Transverse colon (tissue), 4 donors: ENCODE measurements at regions not wholly inside any gene's neighbourhood (a gene's known extent, or its start where the extent isn't known, plus 50 kb on each side); places are given as distances from the start of the nearest gene placed in this dataset.

Experiments
- CTCF ChIP-seq, 5 experiments: fragments of 200-600 bp in 3 of 5; fragments of 450-650 bp in 2 of 5; sonication (generic) in 3 of 5; IDR thresholded peaks; 1 replicate in 2 of 5; 2 replicates in 3 of 5; pipeline ENCODE4 v1.5.1; 2016 to 2017; ENCODE audit warnings: antibody characterized with exemption in 5 of 5, inconsistent platforms in 3 of 5, mild to moderate bottlenecking in 2 of 5, moderate library complexity in 1 of 5
- EP300 ChIP-seq: sonication (generic); formaldehyde crosslinking; IDR thresholded peaks from one replicate; pipeline ENCODE4 v1.6.1; 2017; ENCODE audit warnings: antibody characterized with exemption, low read depth
- POLR2A ChIP-seq: fragments of 450-650 bp; IDR thresholded peaks from one replicate; pipeline ENCODE4 v1.6.1; 2016; ENCODE audit warnings: antibody characterized with exemption, mild to moderate bottlenecking, moderate library complexity
- POLR2AphosphoS5 ChIP-seq, 3 donors: sonication (generic); formaldehyde crosslinking; IDR thresholded peaks; one replicate each; pipeline ENCODE4 v1.6.1; 2016; ENCODE audit warnings: antibody characterized with exemption in 3 of 3

GRCh38 chr5:15031180-15031579 lies 159.6 kb upstream of the ANKH start:
- no peak for TF ChIP-seq CTCF (IDR thresholded peaks at IDR 0.05)
- no peak for TF ChIP-seq POLR2AphosphoS5 (IDR thresholded peaks at IDR 0.05)
- TF ChIP-seq POLR2A, result no peak
- TF ChIP-seq EP300, result no peak
